Uterus (tissue), 3 donors: ENCODE measurements at regions not wholly inside any gene's neighbourhood (a gene's known extent, or its start where the extent isn't known, plus 50 kb on each side); places are given as distances from the start of the nearest gene placed in this dataset.

ENCODE experiments used
- DNase-seq, 2 donors: peaks; one replicate each; pipeline ENCODE4 v3.0.0-alpha.2; 2019 to 2020
- H3K27ac ChIP-seq, 2 donors: fragments of 200-600 bp; sonication (generic); 1 replicate in 1 of 2; 2 replicates in 1 of 2; pipeline ENCODE4 v1.5.1; 2016 to 2018
- H3K27me3 ChIP-seq, 2 donors: fragments of 200-600 bp; sonication (generic); one replicate each; pipeline ENCODE4 v1.5.1; 2018 to 2019; ENCODE audit warnings: control low read depth in 1 of 2
- H3K36me3 ChIP-seq, 2 donors: fragments of 200-600 bp; sonication (generic); one replicate each; pipeline ENCODE4 v1.5.1; 2019; ENCODE audit warnings: control low read depth in 1 of 2
- H3K4me1 ChIP-seq, 2 donors: fragments of 200-600 bp; sonication (generic); one replicate each; pipeline ENCODE4 v1.5.1; 2018 to 2019; ENCODE audit warnings: control low read depth in 1 of 2
- H3K4me3 ChIP-seq, 2 donors: fragments of 200-600 bp; sonication (generic); 1 replicate in 1 of 2; 2 replicates in 1 of 2; pipeline ENCODE4 v1.5.1; 2018 to 2019; ENCODE audit warnings: mild to moderate bottlenecking in 1 of 2
- H3K9me3 ChIP-seq, 2 donors: fragments of 200-600 bp; sonication (generic); one replicate each; pipeline ENCODE4 v1.5.1; 2019; ENCODE audit warnings: control low read depth in 1 of 2
- POLR2A ChIP-seq, 2 donors: fragments of 450-650 bp; IDR thresholded peaks; one replicate each; pipeline ENCODE4 v1.6.1; 2016; ENCODE audit warnings: antibody characterized with exemption in 2 of 2, mild to moderate bottlenecking in 1 of 2, moderate library complexity in 1 of 2
- intact Hi-C: fragments of 100-400 bp; cut with DNase I; formaldehyde crosslinking; loops from one replicate; pipeline ENCODE4 v1.15.1; 2023; ENCODE audit warnings: low total_unique reads
- TF ChIP-seq, protein P1 (sequence below), 4 experiments: fragments of 200-600 bp in 2 of 4; fragments of 450-650 bp in 2 of 4; sonication (generic) in 2 of 4; IDR thresholded peaks; one replicate each; pipeline ENCODE4 v1.5.1; 2016 to 2019; ENCODE audit warnings: antibody characterized with exemption in 4 of 4, mild to moderate bottlenecking in 2 of 4, moderate library complexity in 1 of 4
- donor health status: DM: yes; HTN: yes; CAD: no.

DNA sequence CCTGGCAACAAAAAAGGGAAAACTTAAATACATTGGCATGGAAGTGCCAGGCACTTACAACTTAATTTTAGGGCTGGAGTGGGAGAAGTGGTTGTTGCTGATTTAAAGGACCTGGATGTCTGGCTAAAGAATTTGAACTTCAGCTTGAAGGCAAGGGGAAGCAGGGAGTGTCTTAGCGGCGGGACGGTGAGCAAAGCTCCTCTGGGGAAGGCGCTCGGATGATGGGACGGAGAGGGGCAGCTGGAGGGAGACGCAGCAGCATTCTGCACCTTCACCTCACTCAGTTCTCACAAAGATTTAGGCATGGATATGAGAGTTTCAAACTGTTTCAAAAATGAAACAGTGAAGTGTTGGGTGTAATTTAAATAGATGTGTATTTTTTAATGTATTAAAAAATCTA is 967.1 kb downstream of the BRD1 start:
- TF ChIP-seq, protein P1, sequence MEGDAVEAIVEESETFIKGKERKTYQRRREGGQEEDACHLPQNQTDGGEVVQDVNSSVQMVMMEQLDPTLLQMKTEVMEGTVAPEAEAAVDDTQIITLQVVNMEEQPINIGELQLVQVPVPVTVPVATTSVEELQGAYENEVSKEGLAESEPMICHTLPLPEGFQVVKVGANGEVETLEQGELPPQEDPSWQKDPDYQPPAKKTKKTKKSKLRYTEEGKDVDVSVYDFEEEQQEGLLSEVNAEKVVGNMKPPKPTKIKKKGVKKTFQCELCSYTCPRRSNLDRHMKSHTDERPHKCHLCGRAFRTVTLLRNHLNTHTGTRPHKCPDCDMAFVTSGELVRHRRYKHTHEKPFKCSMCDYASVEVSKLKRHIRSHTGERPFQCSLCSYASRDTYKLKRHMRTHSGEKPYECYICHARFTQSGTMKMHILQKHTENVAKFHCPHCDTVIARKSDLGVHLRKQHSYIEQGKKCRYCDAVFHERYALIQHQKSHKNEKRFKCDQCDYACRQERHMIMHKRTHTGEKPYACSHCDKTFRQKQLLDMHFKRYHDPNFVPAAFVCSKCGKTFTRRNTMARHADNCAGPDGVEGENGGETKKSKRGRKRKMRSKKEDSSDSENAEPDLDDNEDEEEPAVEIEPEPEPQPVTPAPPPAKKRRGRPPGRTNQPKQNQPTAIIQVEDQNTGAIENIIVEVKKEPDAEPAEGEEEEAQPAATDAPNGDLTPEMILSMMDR (IDR thresholded peaks at IDR 0.05): no peak
- no peak for TF ChIP-seq POLR2A (IDR thresholded peaks at IDR 0.05)
- DNase-seq: no peak

DNA sequence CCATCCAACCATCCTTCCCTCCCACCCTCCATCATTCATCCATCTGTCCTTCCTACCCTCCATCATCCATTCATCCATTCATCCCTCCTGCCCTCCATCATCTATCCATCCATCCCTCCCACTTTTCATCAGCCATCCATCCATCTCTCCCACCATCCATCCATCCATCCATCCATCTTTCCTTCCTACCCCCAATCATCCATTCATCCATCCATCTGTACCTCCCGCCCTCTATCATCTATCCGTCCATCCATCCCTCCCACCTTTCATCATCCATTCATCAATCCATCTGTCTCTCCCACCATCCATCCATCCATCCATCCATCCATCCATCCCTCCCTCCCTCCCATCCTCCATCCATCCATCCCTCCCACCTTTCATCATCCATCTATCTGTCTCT is 968.8 kb downstream of the BRD1 start:
- no peak for TF ChIP-seq POLR2A (IDR thresholded peaks at IDR 0.05)
- TF ChIP-seq, protein P1 (IDR thresholded peaks at IDR 0.05): no peak
- intact Hi-C loops: no loop called here

More for the DNA sequence above, 967.1 kb downstream of the BRD1 start:
- intact Hi-C loops: no loop called here
- no peaks in the 10 kb centered on the region for H3K4me1 ChIP-seq
- H3K36me3 ChIP-seq: no peaks in the 10 kb centered on the region
- H3K27me3 ChIP-seq: no peaks in the 10 kb centered on the region
- H3K4me3 ChIP-seq: no peak overlapping the region
- no peak overlapping the region for H3K27ac ChIP-seq
- no peaks in the 10 kb centered on the region for H3K9me3 ChIP-seq

DNA sequence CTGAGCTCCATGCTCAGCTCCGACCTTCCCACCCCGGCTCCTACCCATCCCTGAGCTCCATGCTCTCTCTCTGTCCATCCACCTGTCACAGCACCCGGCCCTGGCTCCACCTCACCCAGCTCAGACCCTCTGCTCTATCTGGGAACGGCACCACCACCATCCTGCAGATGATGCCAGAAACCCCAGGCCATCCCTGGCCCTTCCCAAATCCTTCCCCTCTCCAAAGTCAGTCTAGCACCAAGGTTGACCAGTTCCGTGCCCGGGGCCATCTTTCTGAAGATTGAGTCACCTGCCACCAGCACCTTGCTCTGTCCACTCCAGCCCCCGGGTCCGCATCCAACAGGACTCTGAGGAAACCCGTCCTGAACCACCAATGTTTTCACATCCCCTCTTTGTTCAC is 969.6 kb downstream of the BRD1 start:
- Histone ChIP-seq H3K4me3 (no peak overlapping the region), H3K27ac (no peak overlapping the region), H3K9me3 (no peaks in the 10 kb centered on the region), H3K4me1 (no peaks in the 10 kb centered on the region), H3K27me3 (no peaks in the 10 kb centered on the region), H3K36me3 (no peaks in the 10 kb centered on the region)
- DNase-seq: no peak
- no peak for TF ChIP-seq POLR2A (IDR thresholded peaks at IDR 0.05)
- TF ChIP-seq, protein P1 (IDR thresholded peaks at IDR 0.05): no peak
- intact Hi-C loops: no loop called here

More for the DNA sequence above, 968.8 kb downstream of the BRD1 start:
- Histone ChIP-seq H3K4me3 (no peak overlapping the region), H3K9me3 (no peaks in the 10 kb centered on the region), H3K27me3 (no peaks in the 10 kb centered on the region), H3K36me3 (no peaks in the 10 kb centered on the region), H3K4me1 (no peaks in the 10 kb centered on the region), H3K27ac (no peak overlapping the region)
- no peak for DNase-seq

DNA sequence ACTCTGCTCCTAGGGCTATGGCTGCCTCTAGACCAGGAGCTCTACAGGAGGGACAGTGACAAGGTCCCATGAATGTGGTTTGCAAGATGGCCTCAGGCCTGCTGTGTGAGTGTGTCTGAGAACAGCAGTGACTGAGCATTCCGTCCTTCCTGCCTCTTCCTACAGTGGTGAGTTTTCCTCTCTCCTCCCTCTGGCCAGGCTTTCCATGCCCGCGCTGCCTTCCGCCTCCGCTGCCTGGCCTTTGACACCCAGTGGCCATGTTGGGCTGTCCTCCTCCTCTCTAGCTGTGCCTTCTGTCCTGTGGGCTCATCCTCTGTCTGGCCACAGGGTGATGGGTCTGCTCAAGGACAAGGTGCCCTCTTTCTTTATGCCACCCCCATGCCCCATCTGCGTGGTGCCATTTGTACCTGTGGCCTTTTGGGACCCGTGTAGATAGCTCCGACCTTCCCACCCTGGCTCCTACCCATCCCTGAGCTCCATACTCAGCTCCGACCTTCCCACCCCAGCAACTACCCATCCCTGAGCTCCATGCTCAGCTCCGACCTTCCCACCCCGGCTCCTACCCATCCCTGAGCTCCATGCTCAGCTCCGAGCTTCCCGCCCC is 970.4 kb downstream of the BRD1 start:
- Histone ChIP-seq H3K27me3 (no peaks in the 10 kb centered on the region), H3K4me3 (no peak overlapping the region), H3K36me3 (no peaks in the 10 kb centered on the region), H3K9me3 (no peaks in the 10 kb centered on the region), H3K4me1 (no peaks in the 10 kb centered on the region), H3K27ac (no peak overlapping the region)
- TF ChIP-seq POLR2A (IDR thresholded peaks at IDR 0.05): no peak
- TF ChIP-seq, protein P1 (IDR thresholded peaks at IDR 0.05): no peak
- intact Hi-C loops: no loop called here
- no peak for DNase-seq

DNA sequence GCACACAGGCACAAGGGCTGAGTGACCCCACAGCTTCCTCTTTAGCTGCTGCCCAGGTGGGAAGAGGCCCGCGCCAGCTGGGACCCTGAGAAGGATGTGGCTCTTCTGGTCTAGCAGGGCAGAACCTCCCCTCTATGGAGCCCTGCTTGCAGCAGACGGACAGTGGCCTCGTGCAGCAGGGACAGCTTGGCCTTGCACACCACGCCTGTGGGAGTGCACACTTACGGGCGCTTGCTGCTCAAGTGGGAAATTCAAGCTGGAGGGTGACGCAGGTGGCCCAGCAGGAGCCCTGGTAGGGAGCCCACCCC is 971.4 kb downstream of the BRD1 start:
- intact Hi-C loops: no loop called here
- Histone ChIP-seq H3K9me3 (no peaks in the 10 kb centered on the region), H3K27ac (no peak overlapping the region), H3K36me3 (no peaks in the 10 kb centered on the region), H3K27me3 (no peaks in the 10 kb centered on the region), H3K4me1 (no peaks in the 10 kb centered on the region), H3K4me3 (no peak overlapping the region)
- DNase-seq: no peak
- TF ChIP-seq, protein P1 (IDR thresholded peaks at IDR 0.05): no peak
- TF ChIP-seq POLR2A (IDR thresholded peaks at IDR 0.05): no peak
